ENCODE measurements at regions not wholly inside any gene's neighbourhood (a gene's known extent, or its start where the extent isn't known, plus 50 kb on each side); places are given as distances from the start of the nearest gene placed in this dataset.

DNA sequence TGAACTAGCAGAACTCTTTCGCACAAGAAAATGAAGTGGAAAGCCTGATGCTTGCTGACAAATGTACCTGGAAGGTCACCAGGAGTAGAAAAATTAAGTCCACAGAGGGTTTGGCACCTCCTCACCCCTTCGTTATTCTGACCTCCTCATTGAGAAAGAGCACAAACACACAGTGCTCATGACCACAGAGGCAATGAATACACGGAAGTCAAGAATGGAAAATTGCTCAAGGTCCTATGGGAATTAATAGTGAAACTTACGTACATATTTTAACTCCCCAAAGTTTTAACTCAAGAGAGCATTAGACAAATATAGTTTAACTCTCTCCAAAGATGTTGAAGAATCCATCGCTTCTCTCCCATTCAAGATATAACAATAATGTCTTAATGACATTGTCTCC lies 83.6 kb upstream of the CAMK2D start:
- TF ChIP-seq, protein P1, sequence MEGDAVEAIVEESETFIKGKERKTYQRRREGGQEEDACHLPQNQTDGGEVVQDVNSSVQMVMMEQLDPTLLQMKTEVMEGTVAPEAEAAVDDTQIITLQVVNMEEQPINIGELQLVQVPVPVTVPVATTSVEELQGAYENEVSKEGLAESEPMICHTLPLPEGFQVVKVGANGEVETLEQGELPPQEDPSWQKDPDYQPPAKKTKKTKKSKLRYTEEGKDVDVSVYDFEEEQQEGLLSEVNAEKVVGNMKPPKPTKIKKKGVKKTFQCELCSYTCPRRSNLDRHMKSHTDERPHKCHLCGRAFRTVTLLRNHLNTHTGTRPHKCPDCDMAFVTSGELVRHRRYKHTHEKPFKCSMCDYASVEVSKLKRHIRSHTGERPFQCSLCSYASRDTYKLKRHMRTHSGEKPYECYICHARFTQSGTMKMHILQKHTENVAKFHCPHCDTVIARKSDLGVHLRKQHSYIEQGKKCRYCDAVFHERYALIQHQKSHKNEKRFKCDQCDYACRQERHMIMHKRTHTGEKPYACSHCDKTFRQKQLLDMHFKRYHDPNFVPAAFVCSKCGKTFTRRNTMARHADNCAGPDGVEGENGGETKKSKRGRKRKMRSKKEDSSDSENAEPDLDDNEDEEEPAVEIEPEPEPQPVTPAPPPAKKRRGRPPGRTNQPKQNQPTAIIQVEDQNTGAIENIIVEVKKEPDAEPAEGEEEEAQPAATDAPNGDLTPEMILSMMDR (IDR thresholded peaks at IDR 0.05) = no peak
- TF ChIP-seq POLR2A (IDR thresholded peaks at IDR 0.05) = no peak

All from heart left ventricle (tissue), 13 donors.